Nephron progenitor cell (in vitro differentiated cells): ENCODE measurements at regions not wholly inside any gene's neighbourhood (a gene's known extent, or its start where the extent isn't known, plus 50 kb on each side); places are given as distances from the start of the nearest gene placed in this dataset.

Experiments used
- DNase-seq: peaks from one replicate; pipeline ENCODE4 v3.0.0; 2021
- H3K27ac Mint-ChIP-seq: 2 replicates; pipeline ENCODE4 v1.8.0; 2021; ENCODE audit warnings: mild to moderate bottlenecking, moderate library complexity, mixed read lengths
- H3K27me3 Mint-ChIP-seq: 2 replicates; pipeline ENCODE4 v1.8.0; 2021; ENCODE audit warnings: mild to moderate bottlenecking, low read depth, mixed read lengths; ENCODE audit not compliant: poor library complexity
- H3K36me3 Mint-ChIP-seq: 2 replicates; pipeline ENCODE4 v1.8.0; 2021; ENCODE audit warnings: low read depth, mixed read lengths
- H3K4me1 Mint-ChIP-seq: 2 replicates; pipeline ENCODE4 v1.8.0; 2021; ENCODE audit warnings: mixed read lengths
- H3K4me3 Mint-ChIP-seq: 2 replicates; pipeline ENCODE4 v1.8.0; 2021; ENCODE audit warnings: mild to moderate bottlenecking, moderate library complexity, mixed read lengths
- H3K9me3 Mint-ChIP-seq: 2 replicates; pipeline ENCODE4 v1.8.0; 2021; ENCODE audit warnings: mild to moderate bottlenecking, moderate library complexity, mixed read lengths
- TF ChIP-seq, protein P1 (sequence below): fragments of 200-600 bp; sonication (generic); IDR thresholded peaks from 2 replicates; pipeline ENCODE4 v1.5.0; 2021; ENCODE audit warnings: antibody characterized with exemption

DNA sequence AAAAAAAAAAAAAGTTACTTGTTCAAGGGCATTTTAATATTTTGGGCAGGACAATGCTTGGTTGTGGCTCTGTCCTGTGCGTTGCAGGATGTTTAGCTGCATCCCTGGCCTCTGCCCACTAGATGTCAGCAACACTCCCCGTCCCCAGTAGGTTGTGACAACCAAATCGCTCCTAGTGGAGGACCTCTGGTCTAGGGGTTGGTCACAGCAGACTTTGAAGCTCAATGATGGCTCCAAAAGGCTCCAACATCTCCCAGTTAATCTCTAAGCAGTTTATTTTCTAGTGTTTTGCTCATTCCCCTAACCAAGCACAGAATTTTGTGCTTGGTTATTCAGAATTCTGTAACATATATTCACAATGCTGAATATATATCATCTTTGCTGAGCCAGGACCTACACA lies 67.0 kb downstream of the CHRNA1 start:
- peak; percentile 64 for DNase-seq
- Mint-ChIP-seq H3K4me1 (peaks cover 14% of the 10 kb centered on the region), H3K4me3 (no peak overlapping the region), H3K9me3 (no peaks in the 10 kb centered on the region), H3K27ac (no peak overlapping the region), H3K27me3 (peaks cover 13% of the 10 kb centered on the region), H3K36me3 (no peaks in the 10 kb centered on the region)
- TF ChIP-seq, protein P1, sequence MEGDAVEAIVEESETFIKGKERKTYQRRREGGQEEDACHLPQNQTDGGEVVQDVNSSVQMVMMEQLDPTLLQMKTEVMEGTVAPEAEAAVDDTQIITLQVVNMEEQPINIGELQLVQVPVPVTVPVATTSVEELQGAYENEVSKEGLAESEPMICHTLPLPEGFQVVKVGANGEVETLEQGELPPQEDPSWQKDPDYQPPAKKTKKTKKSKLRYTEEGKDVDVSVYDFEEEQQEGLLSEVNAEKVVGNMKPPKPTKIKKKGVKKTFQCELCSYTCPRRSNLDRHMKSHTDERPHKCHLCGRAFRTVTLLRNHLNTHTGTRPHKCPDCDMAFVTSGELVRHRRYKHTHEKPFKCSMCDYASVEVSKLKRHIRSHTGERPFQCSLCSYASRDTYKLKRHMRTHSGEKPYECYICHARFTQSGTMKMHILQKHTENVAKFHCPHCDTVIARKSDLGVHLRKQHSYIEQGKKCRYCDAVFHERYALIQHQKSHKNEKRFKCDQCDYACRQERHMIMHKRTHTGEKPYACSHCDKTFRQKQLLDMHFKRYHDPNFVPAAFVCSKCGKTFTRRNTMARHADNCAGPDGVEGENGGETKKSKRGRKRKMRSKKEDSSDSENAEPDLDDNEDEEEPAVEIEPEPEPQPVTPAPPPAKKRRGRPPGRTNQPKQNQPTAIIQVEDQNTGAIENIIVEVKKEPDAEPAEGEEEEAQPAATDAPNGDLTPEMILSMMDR: peak; percentile 70

DNA sequence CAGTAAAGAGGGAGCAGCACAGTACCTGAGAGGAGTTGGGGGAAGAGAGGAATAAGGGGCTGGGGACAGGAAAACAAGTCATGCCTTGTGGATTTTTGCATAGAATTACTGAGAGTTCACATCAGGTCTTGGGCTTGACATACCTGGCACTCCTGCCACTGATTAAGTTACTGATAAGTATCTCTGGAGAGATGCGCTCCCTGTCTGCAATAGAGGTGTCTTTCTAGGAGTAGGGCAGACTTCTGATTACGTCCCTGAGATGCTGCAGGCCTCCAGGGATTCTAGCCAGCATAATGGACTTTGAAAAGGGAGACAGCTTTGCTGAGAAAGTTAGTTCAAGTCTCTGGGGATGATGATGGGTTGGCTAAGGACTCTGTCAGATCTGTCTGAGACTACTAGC lies 69.4 kb downstream of the CHRNA1 start:
- no peak for DNase-seq
- no peaks in the 10 kb centered on the region for H3K36me3 Mint-ChIP-seq
- H3K9me3 Mint-ChIP-seq: no peaks in the 10 kb centered on the region
- peaks cover 11% of the 10 kb centered on the region for H3K27me3 Mint-ChIP-seq
- no peak overlapping the region for H3K4me3 Mint-ChIP-seq
- no peak overlapping the region for H3K27ac Mint-ChIP-seq
- peaks cover 11% of the 10 kb centered on the region for H3K4me1 Mint-ChIP-seq
- TF ChIP-seq, protein P1: no peak

DNA sequence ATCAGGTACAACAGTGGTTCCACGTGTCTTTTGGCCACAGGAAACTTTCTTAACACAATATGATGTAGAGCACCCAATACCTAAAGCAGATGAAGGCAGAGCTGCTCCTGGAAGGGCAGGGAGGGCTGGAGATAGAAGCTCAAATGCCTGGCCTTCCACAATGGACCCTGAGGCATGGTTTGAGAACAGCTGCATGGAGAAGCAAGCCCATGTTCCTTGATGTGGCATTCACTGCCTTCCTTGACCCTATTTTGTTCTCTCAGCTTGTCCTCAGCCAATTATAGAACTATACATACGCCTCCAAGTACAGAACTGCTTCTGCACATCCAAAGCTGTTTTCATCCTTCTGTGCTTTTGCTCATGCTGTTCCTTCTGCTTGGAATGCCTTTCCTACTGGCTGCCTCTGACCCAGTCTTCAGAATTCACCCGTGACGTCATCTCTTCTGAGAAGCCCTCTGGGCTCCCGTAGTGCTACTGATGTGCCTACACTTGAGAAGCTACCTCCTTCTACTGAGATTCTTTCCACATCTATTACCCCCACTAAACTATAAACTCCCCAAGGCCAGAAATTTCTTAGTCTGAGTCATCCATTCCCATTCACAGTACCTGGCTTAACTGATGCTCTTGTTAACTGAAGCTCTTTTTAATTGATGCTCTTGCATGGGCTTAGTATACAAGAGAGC lies 69.9 kb downstream of the CHRNA1 start:
- Mint-ChIP-seq H3K9me3 (no peaks in the 10 kb centered on the region), H3K36me3 (no peaks in the 10 kb centered on the region), H3K27ac (no peak overlapping the region), H3K27me3 (peaks cover 15% of the 10 kb centered on the region), H3K4me1 (peaks cover 13% of the 10 kb centered on the region), H3K4me3 (no peak overlapping the region)
- no peak for DNase-seq
- TF ChIP-seq, protein P1: no peak

DNA sequence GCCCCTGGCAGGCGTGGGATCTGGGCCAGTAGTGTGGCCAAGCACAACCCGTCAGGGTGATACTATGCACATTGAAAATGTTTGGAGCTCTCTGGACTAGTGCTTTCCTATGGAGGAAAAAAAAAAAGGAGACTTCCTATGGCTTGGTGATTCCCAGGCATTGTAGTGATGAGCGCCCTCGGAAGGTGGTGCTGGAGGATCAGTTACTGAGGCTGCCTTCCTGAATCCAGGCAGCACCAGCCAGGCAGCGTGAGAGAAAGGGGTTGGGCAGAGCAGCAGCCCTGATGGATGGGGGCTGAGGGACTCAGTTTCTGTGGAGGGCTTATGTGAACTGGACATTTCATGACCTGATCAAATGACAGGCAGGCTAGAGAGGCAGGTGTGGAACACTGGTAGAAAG lies 70.9 kb downstream of the CHRNA1 start:
- no peaks in the 10 kb centered on the region for H3K9me3 Mint-ChIP-seq
- DNase-seq: peak; percentile 21
- peaks cover 18% of the 10 kb centered on the region for H3K27me3 Mint-ChIP-seq

DNA sequence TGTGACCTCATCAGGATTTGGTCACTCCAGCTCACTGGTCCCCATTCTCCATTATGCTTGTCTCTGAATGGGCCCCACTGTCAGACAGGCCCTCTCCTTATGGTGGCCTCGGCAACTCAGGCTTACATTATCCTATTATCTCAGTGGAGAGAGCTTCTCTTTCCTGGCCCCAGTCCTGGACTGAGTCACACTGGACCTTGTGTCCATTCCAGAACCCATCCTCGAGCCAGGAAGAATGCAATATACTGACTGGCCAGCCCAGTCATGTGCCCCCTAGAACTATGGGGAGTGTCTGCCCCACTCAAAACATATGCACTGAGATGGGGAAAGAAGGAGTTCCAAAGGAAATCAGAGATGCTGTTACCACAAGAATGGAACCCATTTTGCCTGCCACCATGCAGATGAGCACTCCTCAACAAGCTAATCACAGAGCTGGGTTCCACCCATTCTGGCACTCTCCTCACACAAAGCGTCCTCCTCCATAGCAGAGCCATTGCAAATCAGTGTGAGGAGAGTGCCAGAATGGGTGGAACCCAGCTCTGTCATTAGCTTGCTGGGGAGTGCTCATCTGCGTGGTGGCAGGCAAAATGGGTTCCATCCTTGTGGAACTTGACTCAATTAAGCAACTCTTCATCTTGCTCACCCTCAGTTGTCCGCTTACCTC lies 71.9 kb downstream of the CHRNA1 start:
- TF ChIP-seq, protein P1: no peak
- Mint-ChIP-seq H3K4me1 (peaks cover 16% of the 10 kb centered on the region), H3K27me3 (peaks cover 18% of the 10 kb centered on the region), H3K36me3 (no peaks in the 10 kb centered on the region), H3K9me3 (no peaks in the 10 kb centered on the region), H3K4me3 (no peak overlapping the region), H3K27ac (no peak overlapping the region)
- DNase-seq: no peak

More for the DNA sequence above, 70.9 kb downstream of the CHRNA1 start:
- TF ChIP-seq, protein P1: no peak
- no peaks in the 10 kb centered on the region for H3K36me3 Mint-ChIP-seq
- H3K27ac Mint-ChIP-seq: no peak overlapping the region
- H3K4me1 Mint-ChIP-seq: peaks cover 16% of the 10 kb centered on the region
- H3K4me3 Mint-ChIP-seq: no peak overlapping the region
